GM19025 (cell line): ENCODE measurements at regions not wholly inside any gene's neighbourhood (a gene's known extent, or its start where the extent isn't known, plus 50 kb on each side); places are given as distances from the start of the nearest gene placed in this dataset.
A peak's percentile ranks its signal among the peaks of the same experiment; 100 is the strongest.

Experiments
- ATAC-seq: cut with Tn5 transposase; IDR thresholded peaks from one replicate; pipeline ENCODE4 v1.9.1; 2021; ENCODE audit warnings: mild to moderate bottlenecking, low read depth, moderate library complexity; ENCODE audit not compliant: unreplicated experiment

DNA sequence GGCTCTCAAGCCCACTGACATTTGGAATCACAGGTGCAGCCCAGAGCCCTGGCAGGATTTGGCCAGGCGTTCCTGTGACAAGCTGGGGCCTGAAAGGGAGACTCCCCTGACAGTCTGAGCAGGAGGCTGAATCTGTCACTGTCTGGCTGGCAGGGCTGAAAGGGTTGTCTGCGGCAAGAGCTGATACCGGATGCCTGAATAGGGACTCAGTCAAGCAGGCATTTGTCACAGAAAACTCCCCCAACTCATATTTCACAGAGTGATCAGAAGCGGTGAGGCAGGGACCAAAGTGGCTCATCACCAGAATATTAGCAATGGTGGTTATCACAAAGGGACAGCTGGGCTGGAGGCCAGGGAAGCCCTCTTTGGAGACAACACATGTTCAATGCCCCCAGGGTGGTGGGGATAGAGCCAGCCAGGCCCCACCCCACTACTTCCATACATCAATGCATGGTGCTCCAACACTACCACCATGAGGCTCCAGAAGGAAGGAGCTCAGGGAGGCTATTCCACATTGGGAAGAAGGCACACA is 295.5 kb downstream of the DTWD2 start:
- ATAC-seq = peak; percentile 52

DNA sequence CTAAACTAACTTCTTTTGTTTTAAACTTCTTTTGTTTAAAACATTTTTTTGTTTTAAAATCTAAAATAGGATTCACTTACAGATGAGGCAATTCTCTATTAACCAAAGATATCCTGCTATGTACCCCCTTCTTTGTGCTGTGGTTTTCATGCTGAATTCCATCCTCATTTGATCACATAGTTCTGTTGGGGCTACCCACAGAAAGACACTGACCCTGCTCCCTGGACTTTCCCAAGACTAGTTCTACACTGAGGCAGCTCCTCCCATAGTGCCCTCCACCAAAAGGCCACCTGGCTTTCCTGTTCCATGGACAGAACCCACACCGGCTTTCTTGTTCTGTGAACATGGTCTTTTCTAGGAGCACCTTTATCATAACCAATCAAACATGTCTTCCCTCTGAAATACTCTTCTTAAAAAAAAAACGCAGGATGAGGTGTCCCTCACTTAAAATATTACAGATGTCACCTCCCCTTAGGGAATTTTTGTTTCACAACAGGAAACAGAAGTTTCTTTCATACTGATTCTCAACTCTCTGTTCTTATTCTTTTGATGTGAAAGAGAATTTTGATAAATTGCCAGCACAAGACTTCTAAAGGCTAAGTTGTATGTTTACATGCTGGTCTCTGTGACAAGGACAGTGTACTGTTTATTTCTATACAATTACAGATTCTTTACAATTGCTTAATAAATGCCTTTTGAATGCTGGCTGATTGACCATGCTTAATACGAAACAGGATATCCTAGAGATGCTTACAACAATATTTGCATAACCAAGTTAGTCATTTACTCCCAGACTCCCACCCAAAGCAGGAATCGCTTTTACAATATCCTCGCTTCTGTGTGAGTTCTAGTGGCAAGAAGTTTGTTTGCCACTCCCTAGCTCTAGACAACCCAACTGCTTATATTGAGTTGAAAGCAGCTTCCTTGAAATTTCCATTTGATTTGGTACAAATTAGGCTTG is 300.4 kb downstream of the DTWD2 start:
- peak; percentile 45 for ATAC-seq

DNA sequence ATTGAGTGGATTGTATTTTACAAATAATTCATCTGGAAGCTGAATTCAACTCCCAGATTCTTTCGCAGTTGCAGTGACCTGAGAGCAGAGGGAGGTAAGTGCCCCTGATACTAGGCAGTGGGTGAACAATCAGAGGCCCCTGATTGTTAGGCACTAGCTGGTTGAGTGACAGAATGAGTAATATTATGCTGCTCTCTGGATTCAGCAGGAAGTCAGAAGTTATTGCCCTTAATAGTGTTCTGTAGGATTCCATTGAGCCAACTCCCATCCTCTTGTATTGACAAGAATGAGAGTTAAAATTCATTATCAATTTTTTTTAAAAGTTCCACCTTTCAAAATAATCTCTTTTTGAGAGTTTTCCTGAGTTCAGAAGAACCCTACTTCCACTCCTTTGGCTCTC is 301.2 kb downstream of the DTWD2 start:
- no peak for ATAC-seq

DNA sequence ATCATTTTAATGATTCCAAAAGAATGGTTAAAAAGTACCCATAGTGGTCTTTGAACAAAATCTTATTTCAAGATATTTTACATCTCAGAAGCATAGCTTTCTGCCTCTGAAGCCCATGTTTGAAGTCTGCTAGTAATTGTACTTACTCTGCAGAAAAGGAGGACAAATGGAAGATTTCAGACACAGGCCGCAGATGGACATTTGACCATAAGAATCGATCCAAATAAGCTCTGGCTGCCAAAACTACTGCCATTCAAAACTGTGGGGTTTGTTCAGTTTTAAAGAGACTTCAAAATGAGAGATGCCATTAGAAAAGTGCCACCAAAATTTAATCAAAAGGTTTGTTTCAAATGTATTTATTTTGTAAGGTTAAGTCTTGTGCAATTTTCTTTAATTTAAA is 306.7 kb downstream of the DTWD2 start:
- ATAC-seq = no peak

DNA sequence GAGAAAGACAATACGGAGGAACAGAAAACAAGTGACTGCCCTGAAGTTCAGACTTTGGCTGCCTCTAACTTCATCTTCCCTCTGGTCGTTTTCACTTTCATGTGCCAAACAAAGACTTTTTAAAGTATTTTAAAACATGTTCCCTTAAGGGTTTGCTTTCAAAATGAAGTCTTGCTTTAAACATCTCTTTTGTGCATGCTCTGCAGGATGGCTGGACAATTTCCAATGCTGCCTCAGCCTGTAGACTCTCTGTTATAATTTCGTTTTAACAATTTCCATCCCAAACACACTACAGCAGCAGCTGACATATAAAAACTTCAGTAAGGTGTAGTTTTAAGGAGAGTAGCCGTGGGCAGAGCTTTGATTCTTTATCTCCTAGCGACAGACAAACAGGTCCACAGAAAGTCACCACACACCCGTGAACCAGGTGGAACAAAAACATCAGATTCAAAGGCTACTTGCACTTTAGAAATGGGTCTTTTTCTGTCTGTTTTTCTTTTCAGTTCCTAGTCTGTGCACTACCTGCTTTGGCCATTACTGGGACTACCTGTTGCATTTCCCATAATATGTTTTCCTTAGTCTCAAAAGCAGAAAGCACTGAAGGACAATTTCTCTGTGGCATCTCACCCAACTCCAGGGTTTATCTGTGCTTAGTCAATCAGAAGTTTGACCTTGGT is 308.9 kb downstream of the DTWD2 start:
- no peak for ATAC-seq

DNA sequence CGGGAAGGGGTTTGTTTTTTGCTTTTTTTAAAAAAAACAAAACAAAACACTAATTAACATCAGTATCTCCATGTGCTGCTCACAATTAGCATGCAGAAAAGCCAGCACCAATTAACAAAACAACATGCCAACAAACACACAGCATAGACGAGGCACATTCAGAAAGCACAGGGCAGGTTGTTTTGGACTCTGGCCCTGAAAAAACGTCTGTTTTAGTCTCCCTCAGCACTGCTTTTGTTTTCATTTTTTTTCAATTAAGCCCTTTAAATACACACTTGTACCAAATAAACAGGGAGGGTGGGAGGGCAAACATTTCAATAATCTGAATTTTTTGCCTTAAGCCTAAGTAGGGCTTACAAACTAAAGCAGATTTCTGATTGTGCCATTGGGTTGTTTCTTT is 309.6 kb downstream of the DTWD2 start:
- ATAC-seq = no peak

DNA sequence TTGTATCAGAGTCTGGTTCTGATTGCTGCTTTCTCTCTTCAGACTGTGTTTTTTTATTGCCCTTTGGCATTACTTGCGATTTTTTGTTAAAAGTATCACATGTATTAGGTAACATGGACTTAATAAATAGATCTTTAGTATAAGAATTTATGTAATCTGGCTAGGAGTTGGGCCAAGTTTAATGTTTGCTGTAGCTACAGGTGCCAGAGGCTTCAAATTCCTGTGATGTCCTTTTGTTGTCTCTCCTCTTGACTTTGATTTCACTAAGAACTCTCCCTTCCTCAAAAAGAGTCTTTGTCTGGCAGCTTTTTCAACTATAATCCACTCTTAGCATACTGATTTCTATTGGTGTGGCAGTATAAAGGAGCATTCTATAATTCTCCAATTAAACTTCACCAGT is 313.1 kb downstream of the DTWD2 start:
- no peak for ATAC-seq

DNA sequence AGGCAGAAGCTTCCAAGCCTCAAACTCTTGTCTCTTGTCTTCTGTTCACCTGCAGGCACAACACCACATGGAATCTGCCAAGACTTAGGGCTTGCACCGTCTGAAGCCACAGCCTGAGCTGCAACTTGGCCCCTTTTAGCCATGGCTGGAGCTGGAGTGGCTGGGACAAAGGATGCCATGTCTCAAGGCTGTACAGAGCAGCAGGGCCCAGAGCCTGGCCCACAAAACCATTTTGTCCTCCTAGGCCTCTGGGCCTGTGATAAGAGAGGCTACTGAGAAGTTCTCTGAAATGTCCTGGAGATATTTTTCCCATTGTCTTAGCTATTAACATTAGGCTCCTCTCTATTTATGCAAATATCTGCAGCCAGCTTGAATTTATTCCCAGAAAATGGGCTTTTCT is 330.8 kb downstream of the DTWD2 start:
- no peak for ATAC-seq

DNA sequence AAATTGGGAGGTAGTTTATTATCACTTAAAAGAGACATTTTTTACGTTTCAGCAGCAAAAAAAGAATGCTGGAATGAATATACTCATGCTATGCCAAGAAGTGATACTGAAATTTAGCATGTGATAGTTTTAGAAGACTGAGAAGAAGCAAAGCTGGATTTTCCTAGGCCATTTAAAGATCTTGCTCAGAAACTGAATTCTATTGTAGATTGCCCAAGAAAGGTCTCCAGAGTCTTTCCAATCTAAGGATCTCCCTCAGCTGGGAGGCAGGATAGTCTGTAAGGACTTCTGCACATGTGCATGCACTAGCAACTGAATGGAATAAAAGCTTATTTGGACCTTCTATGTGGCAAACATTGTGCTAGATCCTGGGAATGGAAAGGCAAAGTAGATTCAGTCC is 334.5 kb downstream of the DTWD2 start:
- ATAC-seq = no peak

DNA sequence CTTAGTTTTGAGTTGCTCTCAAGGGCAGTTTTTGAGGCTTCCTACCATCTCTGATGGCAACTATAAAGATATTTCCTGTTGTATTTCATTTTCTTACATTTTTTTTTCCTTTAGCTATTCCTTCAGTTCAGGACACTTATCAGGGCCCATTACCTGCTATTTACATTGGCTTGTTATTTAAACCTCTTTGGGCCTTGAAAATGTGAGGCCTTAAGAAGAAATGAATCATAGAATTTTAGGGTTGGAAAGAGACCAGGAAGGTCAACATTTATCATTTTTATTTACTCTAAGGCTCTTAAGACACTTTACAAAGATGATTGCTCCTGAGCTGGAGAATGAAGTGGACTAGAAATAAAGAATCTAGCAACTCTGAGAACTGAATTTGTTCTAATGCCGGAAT is 335.2 kb downstream of the DTWD2 start:
- ATAC-seq = no peak

DNA sequence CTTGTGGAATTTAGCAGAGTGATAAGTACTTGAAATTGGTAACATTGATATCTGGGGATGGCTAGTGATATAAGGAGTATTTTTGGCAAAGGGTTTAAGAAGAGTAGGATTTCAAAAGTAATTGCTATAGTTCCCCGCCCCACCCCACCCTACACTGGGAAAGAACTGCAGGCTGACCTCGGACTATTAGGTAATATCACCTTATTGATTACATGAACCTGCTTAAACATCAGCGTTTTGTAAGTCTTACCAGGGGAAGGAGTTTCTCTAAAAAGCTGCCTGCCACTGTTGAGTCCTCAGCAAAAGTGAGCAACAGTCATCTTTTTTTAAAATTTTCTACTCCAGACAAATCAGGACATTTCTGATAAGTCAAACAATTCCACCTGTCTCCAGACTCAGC is 337.3 kb downstream of the DTWD2 start:
- no peak for ATAC-seq

DNA sequence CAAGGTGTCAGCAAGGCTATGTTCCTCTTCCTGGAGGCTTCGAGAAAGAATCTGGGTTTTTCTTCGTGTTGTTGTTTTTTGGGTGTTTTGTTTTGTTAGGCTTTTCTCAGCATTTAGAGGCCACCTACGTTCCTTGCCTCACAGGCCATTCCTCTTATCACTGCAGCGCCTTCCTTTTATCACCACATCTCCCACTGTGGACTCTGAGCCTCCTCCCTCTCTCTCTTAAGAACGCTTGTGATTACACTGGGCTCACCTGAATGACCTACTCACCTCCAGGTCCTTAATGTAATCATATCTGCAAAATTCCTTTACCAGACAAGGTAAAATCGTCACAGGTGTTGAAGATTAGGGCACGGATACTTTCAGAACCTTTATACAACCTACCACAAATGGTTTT is 340.8 kb downstream of the DTWD2 start:
- ATAC-seq = no peak

DNA sequence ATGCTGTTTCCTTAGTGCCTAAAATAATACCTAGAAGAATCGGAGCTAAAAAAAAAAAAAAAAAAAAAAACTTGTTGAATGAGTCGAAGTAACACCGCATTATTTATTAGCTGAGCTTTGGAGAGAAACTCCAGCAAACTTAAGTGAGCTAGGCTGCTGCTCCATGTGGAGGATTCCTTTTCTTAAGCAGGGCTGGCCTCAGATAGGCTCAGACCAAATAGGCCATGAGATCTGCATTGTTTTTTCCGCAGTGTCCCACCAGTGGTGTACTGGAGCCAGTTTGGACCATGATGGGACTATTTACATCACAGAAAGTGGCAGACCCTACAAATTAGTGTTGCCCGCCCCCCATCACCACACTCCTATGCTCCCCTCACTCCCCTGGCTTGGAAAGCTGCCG is 341.4 kb downstream of the DTWD2 start:
- no peak for ATAC-seq

DNA sequence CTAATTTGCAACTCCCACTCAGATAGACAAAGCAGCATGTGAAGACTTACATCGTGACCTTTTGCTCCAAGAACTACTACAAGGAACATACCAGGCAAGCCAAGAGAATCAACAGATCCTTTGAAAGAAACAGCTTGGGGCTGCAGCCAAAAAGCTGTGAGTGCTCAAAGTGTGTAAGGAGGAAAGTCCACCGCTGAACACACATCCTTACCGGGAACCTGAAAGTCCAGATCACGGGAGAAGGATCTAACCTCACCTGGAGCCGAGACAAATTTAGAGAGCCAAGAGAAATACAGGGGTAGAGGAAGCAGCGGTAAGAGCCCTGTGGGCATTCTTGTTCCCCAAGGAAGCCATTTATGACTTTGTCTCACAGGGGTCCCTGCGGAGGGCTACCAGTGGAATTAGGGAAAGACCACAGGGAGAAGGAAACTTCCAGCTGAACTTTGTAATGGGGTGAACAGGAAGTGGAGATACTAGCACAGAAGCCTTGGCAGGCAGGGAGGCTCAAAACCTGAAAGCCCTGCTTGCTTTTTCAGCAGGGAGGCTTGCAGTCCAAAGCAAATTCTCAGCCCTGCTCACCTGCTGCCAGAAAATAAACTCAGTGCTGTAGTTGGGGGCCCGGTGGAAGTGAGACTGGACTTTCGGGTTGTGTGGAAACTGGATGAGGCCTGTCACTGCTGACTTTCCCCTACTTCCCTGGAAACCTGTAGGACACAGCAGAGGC is 350.2 kb downstream of the DTWD2 start:
- no peak for ATAC-seq

DNA sequence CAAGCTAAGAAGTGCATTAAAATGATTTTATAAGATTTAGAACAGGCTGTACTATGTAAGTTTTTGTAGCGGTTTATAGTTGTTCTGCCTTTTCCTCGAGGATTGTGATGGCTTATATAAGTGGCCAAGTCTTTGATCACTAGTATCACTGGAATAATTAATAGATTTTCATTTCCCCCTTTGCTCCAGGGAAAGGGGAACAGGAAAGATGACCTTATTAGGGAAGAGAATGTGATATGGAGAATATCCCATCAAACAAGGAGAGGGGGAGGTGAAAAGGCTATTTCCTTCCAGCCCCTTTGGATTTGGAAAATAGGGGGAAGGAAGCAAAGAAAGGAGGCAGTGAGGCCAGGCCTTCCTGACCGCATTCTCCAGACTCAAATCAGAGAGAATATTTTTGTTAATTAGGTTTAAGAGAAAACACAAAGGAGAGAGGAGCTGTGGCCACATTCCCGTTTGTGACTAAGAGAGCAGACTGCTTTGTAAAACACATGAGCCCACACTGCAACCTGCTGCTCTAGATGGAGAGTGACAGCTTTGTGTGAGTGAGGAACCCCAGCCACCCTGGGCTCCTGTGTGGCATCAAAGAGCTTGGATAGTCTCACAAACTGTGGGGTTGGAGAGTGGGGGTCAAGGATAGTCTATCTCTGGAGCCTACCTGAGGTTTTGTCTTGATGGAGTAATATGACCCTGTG is 359.5 kb downstream of the DTWD2 start:
- no peak for ATAC-seq

DNA sequence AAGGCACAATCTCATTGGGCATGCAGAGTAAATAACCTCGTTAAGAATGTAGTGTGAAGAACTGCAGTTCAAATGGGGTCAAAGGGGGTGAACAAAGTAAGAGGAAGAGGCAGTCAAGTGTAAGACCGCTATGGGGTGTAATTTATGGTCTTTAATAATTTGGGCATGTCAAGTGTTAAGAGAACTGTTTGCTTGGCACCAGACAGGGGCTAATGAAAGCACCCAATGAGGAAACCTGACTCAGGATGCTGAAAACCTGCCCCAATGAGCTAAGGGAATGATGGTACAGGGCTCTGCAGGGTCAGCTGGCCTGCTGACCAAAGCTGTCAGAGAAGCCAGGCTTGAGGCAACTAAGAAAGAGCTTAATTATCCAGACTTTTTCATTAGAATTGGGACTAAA is 368.1 kb downstream of the DTWD2 start:
- ATAC-seq = no peak

DNA sequence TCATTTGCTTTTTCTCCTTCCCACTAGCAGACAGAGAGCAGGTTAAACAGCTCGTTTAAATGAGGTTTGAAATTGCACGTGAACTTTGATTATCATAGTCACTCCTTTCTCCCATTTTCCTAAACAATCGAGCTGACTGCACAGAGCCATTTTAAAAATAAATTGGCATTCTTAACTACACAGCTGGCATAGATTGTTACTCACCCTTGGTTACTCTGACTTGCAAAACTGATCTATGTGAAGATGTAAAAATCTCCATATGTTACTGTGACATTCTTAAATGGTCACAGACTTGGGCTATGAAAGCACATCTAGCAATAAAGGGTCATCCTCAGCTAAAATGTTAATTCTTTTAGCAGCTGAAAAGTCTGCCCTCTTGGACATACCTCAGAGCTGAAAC is 368.5 kb downstream of the DTWD2 start:
- ATAC-seq = no peak

DNA sequence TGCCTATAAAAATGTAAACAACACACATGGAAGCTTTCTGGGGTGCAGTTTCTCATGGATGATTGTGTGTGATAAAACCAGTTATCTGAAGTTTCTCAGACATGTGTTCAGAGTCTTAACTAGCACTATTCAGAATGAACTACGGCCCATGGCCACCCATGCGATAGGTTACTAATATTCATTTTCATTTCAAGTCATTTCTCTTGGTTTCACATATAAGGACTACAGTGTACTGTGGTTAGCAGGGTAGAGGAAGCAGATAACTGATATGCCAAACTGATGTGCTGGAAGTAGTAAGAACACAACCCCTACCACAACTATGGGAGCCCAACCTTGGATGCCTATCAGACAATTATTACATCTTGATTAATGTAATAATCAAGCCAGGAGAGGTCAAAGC is 372.1 kb downstream of the DTWD2 start:
- peak; percentile 40 for ATAC-seq

DNA sequence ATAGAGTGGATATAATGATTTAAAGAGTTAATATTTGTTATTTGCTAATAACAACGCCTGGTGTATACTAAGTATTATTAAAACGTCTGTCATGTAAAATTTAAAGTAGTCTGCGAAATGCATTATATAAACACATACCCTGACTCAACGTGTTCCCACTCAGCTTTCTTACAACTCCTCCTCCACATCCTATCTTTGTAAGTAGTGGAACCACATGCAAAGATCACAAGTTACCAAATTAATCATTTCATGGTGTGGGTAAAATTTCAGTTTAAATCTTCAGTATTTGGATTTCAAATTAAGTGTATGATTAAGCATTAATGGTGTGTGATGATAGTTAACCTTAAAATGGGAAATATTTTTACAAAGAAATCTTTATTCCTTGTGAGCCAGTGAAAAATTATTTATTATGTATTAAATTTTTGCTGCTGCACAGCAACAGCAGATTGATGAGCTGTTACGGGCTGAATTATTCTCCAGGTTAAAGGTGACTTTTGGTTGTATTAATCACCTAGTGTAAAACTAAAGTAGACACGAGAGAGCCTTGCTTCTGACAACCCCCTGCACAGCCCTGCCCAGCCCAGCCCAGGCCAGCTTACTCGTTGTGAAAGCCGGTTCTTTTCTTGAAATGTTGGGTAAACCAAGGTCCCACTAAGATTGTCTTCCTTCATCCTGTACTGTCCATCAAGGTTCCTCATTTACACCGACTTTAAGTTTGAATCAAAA is 373.5 kb downstream of the DTWD2 start:
- ATAC-seq = no peak
